Left kidney (tissue), 1 donor: ENCODE measurements at regions not wholly inside any gene's neighbourhood (a gene's known extent, or its start where the extent isn't known, plus 50 kb on each side); places are given as distances from the start of the nearest gene placed in this dataset.
"Not testable (repeated sequence)": the region's sequence is repeated elsewhere in the genome, so short reads cannot be mapped to it uniquely, and the experiment has no call there.

ENCODE experiments used
- DNase-seq: peaks from one replicate; pipeline ENCODE4 v3.0.0-alpha.2; 2013

DNA sequence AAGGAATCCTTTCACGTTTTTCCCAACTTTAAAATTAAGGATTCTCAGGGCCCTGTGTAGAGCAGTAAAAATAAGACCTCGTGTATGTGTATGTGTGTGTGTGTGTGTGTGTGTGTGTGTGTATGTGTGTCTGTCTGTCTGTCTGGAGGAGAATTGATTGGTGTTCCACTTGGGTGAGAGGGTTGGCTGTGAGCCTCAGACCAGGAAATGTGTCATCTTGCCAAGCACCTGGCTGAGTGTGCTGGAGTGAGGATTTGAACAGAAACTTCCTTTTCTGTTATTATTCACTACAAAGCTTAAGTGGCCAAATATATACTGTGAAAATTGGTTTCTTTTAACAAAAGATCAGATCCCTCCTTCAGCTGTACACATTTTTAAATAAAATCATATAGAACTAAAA is 103.6 kb upstream of the NUDT6 start:
- not testable (repeated sequence) for DNase-seq

DNA sequence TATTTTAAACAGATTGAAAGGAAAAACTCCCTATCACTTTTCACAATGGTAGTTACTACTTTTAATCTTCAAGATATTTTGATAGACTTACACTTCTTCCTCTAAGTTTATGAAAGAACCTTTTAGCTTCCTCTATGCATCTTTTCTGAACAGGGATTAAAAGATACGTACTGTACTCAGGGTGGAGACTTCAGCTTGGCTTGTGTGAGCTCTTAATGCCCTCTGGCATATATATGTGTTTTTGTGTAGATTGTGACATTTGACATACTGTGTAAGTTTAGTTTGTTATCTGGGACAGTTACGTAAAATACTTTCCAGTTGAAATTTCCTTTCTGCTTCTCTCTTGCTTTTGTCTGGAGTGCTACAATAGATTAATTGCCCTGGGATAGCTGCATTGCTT is 109.3 kb upstream of the NUDT6 start:
- no peak for DNase-seq

DNA sequence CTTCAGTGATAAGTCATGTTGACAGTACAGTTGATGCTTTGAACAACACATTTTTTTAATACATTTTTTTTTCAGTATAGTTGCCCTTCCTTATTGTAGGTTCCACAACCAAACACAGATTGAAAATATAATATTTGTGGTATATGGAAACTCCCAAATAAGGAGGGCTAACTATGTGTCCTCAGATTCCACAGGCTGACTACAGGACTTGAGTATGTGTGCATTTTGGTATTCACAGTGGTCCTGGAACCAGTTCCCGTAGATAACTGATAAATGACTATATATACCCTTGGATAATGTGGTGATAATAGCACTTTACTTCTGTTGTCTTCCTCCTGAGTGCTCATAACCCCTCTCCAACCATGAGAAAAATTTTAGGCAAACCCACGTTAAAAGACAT is 111.6 kb upstream of the NUDT6 start:
- no peak for DNase-seq

DNA sequence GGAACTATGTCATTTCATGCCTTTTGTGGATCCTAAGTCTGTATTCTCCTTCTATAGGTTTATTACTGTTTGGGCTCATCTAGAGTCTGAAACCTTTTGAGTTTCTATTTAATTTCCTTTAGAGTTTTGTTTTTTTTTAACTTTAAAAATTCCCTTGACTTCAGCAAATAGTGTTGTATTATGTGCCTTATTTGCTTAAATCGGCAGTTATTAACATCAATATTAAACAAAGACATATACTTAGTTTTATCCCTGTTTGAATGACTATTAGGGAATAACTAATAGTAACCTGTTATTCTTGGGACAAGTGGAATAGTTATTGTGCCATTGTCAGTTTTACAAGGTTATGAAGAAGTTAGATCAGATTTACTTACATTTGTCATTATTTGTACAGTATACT is 112.8 kb upstream of the NUDT6 start:
- no peak for DNase-seq

DNA sequence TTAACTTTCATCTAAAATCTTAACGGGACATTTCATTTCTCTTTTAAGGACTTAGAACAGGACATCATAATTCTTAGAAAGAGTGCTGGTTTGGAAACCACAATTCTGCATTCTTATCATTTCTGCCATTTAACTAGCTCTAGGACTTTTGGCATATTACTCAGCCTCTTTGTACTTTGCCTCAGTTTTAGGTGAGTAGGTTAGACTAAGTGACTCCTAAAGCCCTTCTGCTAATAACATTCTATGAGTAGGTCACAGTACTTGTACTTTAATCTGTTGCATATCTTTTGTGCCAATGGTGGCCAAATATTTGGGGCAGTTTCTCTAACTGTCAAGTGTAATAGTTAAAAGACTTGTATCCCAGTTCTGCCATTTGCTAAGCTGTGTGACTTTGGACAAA is 115.4 kb upstream of the NUDT6 start:
- DNase-seq: no peak

DNA sequence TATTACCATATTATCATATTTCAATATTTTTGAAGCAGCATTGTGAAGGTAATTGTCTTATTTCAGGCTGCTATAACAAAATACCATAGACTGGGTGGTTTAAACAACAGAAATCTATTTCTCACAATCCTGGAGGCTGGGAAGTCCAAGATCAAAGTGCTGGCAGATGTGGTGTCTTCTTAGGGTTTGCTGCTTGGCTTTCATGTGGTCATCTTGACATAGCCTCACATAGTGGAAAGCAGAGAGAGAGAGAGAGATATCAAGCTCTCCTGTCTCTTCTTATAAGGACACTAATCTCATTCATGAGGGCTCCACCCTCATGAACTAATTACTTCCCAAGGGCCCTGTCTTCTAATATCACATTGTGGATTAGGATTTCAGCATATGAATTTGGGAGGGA is 119.7 kb upstream of the NUDT6 start:
- DNase-seq: no peak

DNA sequence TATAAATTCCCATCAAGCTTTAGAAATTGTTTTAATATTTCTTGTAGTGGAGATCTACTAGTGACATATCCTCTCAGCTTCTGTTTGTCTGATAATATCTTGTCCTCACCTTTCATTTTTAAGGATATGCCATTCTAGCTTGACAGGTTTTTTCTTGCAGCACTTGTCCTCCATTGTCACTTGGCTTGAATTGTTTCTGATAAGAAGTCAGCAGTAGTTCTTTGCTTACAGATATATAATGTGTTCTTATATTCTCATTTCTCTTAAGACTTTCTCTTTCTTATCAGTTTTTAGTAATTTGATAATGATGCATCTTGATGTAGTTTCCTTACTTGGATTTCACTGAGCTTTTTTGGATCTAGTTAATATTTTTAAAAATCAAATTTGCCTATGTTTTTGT is 120.6 kb upstream of the NUDT6 start:
- no peak for DNase-seq

DNA sequence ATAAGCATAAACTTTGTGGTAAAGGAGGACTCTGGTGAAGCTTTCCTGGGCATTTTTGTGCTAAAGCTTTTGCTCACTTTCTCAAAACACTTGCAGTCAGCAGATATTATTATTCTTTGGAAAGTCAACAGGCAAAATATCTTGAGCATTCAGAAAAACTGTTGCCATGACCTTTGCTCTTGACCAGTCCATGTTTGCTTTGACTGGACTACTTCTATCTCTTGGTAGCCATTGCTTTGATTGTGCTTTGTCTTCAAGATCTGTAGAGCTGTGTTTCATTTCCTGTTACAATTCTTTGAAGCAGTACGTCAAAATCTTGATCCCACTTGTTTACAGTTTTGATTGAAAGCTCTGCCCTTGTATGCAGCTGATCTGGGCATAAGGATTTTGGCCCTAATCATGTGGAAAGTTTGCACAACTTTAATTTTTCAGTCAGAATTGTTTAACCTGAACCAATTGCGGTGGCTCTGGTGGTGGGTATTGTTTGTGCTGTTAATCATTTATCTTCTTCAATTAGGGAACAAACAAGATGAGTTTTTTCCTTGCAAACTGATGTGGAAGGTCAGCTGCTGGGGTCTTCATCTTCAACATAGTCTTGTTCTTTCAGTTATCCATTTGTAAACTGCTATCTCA is 121.5 kb upstream of the NUDT6 start:
- DNase-seq: no peak

DNA sequence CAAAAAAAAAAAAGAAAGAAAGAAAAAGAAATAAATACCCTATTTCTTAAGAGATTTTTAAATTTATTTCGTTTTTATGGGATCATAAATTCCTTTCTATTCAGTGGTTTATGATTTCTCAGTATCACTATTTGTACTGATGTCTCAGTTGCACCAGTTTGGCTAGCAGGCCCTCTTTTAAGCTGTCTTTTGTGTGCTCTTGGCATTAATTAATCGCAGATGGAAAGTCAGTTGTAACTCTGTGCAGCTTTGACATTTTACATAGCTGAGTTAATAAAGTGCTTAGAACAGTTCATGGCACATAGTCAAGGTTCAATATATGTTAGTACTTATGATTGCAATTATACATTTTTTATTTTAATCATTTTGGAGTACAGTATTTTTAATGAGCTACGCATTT is 123.7 kb upstream of the NUDT6 start:
- DNase-seq: no peak

DNA sequence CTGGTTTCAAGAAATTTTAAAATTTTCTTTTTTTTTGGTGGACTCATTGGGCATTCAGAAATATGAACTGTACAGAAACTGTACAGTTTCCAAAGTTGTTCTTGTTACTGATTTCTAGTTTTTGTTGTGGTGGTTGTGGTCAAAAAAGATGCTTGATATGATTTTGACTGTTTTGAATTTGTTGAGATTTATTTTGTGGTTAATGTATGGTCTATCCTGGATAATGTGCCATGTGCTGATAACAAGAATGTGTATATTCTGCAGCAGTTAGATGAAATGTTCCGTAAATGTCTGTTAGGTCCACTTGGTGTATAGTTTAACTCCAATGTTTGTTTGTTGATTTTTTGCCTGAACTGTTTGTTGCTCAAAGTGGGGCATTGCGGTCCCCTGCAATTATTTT is 127.6 kb upstream of the NUDT6 start:
- DNase-seq: no peak

DNA sequence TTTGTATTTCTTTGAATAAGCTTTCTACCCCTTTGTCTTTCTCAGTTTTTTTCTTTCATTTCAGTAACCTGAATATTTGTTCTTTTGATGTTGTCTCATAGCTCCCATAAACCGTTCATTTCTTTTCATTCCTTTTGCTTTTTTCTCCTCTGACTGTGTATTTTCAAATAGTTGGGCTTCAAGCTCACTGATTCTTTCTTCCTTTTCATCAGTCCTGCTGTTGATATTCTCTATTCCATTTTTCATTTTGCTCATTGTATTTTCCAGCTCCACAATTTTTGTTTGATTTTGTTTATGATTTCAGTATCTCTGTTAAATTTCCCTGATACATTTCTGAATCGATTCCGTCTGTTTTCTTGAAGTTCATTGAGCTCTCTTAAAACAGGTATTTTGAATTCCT is 129.6 kb upstream of the NUDT6 start:
- no peak for DNase-seq

DNA sequence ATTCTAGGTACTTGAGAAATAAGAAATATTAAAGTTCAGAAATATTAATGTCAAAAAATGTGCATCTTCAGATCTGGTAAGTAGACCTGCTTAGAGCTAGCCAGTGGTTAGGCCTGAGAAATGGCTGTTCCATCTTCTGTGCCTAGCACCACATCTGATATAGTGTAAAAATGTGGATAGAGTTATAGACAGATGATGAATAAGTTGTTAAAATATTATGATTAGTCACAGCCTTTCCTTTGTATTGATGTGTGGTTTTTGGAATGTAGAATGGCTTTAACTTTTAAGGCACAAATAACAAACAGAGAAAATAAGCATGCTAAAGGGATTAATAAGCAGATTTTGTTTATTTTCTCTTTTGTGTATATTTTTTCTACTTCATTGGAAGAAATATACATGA is 133.5 kb upstream of the NUDT6 start:
- DNase-seq: no peak

DNA sequence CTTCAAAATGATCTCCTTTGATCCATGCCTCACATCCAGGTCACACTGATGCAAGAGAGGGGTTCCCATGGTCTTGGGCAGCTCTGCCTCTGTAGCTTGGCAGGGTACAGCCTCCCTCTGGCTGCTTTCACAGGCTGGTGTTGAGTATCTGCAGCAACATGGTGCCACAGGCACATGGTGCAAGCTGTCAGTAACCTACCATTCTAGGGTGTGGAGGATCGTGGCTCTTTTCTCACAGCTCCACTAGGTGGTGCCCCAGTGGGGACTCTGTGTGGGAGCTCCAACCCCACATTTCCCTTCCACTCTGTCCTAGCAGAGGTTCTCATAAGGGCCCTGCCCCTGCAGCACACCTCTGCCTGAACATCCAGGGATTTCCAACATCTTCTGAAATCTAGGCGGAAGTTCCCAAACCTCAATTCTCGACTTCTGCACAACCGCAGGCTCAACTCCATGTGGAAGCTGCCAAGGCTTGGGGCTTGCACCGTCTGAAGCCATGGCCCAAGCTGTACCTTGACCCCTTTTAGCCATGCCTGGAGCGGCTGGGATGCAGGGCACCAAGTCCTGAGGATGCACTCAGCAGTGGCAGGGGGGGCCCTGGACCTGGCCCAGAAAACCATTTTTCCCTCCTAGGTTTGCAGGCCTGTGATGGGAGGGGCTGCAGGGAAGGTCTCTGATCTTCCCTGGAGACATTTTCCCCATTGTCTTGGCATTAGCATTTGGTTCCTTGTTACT is 137.8 kb upstream of the NUDT6 start:
- no peak for DNase-seq

DNA sequence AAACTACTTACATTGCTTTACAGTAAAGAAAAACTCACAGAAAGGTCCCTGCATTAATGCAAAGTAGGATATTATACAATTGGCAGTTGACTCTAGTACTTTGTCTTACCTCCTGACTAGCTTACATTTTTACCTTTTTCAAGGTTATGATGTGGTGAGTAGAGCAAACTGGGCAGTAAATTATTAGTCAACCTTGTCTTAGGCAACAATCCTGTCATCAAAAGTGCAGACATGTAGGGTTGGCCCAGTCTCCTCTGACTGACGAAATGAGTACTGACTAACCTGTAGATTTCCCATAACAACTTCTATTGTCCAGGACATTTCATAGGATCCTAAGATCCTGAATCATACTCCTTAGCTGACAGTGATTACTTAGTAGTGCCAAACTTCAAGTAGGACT is 142.0 kb upstream of the NUDT6 start:
- no peak for DNase-seq

DNA sequence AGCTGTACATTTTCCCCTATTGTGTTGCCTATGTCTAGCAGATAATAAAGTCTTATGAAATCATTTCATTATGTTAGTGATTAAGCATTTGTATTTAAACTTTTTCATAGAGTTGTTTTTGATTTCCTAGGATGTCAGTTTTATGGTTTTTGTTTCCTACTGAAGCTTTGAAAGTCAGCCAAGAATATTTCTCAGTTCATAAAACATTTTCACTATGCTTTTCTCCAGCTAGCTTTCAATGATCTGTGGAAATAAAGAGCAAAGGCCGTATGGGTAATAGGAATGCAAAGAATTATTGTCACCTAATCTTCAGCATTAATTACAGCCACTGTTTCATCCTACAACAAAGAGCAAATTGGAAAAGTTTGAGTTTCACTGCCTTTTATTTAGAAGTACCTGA is 145.7 kb upstream of the NUDT6 start:
- DNase-seq: peak; percentile 17

DNA sequence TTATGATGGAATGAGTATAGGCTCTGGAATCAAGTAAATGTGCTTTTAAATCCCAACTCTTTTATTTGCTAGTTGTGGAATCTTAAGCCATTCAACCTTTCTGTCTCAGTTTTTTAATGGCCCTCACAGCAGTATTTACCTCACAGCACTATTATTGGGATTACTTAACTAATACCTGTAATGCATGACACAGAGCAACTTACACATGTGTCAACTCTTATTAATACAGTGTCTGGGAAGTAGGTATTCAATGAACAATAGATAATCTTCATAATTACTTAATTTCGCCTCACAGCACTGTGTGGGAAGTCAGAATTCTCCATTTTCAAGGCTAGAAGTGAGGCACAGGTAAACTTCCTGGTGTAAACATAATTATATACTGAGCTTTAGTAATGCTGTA is 149.7 kb upstream of the NUDT6 start:
- no peak for DNase-seq

DNA sequence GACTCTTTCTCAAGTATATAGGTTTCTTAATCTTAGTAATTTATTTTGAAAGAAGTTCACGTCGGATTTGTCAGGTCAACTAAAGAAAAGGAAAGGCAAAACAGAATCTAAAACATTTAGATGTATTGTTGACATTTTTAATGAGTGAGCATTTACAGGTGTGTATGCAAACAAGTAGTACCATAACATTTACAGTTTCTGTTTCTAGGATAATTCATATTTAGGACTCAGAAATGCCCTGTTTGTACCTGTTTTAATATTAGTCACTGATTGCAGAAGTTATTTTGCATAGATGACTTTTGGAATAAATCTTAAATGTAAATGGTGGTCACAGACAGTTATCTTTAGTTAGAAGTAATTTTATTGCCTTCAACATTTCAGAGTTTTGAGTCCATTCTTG is 151.3 kb upstream of the NUDT6 start:
- no peak for DNase-seq

DNA sequence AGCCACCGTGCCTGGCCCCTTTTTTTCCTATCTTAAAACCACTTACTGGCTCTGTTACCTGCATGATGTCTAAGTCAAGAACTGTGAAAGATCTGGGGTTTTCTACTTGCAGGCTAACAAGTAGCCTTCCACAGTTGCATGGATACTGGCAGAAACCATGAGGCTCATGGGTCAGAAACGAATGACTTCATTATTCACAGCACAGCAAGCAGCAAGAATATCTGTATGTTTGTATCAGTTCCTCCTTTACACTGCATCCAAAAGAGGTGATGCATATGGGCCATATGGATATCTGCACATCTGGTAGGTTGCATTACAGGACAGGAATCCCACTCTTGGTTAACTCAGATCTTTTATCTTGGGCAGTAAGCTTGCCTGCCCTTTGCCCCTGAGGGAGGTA is 154.9 kb upstream of the NUDT6 start:
- DNase-seq: no peak

DNA sequence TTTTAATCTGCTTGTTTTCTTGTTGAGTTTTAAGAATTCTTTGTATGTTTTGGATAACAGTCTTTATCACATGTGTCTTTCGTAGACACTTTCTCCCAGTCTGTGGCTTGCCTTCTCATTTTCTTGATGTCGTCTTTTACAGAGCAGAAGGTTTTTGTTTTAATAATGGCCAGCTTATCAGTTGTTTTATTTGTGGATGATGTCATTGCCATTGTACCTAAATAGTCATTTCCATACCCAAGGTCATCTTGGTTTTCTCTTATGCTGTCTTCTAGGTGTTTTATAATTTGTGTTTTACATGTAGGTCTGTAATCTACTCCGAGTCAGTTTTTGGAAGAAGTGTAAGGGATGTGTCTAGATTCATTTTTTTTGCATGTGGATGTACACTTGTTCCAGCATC is 159.6 kb upstream of the NUDT6 start:
- DNase-seq: no peak

DNA sequence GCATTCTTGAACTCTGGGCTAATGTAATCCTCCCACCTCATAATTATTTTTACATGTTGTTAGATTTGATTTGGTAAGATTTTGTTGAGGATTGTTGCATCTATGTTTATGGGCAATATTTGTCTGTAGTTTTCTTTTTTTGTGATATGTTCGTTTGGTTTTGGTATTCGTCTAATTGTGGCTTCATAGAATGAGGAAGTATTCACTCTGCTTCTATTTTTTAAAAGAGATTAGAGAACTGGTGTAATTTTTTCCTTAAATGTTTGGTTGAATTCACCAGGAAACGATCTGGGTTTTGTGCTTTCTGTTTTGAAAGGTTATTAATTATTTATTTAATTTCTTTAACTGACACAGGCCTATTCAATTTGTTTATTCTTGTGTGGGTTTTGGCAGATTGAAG is 161.2 kb upstream of the NUDT6 start:
- no peak for DNase-seq

DNA sequence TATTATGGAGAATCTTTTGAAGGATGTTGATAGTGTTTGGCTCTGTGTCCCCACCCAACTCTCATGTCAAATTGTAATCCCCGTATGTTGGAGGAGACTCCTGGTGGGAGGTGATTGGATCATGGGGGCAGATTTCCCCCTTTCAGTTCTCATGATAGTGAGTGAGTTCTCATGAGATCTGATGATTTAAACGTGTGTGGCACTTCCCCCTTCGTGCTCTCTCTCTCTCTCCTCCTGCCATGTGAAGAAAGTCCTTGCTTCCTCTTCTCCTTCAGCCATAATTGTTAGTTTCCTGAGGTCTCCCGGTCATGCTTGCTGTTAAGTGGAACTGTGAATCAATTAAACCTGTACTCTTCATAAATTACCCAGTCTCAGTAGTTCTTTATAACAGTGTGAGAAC is 166.1 kb upstream of the NUDT6 start:
- no peak for DNase-seq

DNA sequence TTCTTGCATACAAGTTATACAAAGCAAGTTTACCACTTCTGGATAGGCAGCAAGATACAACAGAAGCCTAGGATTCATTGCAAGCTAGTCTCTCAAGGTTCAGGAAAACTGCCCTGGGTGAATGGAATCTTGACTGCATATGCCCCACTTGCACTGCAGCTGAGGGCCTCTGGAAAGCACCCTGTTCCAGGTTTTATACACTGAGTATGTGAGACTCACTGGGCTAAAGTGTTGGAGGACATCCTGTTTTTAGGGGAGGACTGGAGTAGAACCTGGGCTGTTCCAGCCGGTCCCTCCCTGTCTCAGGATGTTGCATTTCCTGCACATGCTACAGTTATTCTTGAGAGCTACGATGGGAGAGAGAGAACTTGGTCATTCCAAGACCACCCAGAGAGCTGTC is 168.5 kb upstream of the NUDT6 start:
- no peak for DNase-seq

DNA sequence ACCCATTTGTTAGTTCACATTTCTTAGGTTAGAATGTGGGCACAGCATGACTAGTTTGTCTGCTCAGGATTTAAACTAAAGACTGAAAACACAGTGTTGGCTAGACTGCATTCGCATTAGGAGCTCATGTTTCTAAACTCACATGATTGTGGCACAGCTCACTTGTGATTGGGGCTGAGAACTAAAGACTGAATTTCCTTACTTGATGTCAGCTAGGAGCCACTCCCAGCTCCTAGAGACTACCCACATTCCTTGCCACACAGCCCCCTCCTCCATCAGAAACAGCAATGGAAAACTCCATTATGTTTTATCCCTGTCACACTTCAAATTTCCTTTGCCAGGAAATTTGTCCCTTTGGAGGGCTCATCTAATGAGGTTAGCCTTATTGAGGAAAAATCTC is 170.2 kb upstream of the NUDT6 start:
- DNase-seq: no peak

DNA sequence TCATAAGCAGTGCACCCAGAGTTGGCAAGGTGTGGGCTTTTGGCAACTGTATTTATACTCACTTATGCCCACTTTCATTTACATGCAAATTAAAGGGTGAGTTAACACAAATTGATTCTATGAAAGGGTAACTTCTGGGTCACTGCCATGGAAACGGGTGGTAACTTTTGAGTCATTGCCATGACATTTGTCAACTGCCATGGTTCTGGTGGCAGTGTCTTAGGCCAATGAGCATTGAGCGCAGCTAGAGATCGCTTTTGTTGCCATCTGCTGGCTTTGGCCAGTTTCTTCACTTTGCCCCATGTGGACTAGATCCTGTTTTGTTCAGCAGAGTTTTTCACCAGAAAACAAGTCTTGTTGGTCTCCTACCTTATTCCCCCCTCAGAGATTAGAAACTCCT is 170.8 kb upstream of the NUDT6 start:
- DNase-seq: no peak

DNA sequence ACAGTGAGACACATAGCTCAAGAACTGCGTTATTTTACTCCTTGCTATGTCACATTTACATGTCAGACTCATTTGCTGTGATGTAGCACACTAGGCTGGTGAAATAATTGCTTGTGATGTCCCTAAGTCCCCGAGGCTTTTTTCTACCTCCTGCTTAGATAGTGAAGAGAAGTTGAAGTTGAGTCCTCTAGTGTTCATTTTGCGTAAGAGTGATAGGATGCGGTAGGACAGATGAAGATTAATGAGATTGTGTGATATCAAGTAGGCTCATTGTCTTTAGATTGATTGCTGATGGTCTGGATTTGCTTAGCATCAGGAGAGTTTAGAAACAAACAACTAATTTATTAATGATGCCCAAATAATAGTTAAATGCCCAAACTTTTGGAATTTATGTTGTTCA is 173.6 kb upstream of the NUDT6 start:
- no peak for DNase-seq
